ENCODE measurements at regions not wholly inside any gene's neighbourhood (a gene's known extent, or its start where the extent isn't known, plus 50 kb on each side); places are given as distances from the start of the nearest gene placed in this dataset.

GRCh38 chr20:51861726-51862466 lies 59.6 kb upstream of the SALL4 start:
- no peak for DNase-seq

More at GRCh38 chr20:51861726-51862466, 59.6 kb upstream of the SALL4 start:
- H3K9me3 Mint-ChIP-seq: peaks cover 0 to 3% (median 0%) of the 10 kb centered on the region in 7 donors
- H3K4me1 Mint-ChIP-seq: no peaks in the 10 kb centered on the region
- Histone ChIP-seq H3K4me2 (replicated peaks; ENCODE audit: extremely low read depth, low read length, poor library complexity, severe bottlenecking) (no peak overlapping the region), H4K20me1 (ENCODE audit: insufficient read depth, low read length) (no peaks in the 10 kb centered on the region), H2AFZ (ENCODE audit: insufficient read depth, low read depth, low read length, poor library complexity, severe bottlenecking) (no peak overlapping the region), H3K9ac (ENCODE audit: insufficient read depth, low read length, poor library complexity, severe bottlenecking) (no peak overlapping the region), H3K4me1 (ENCODE audit: control insufficient read depth in 1 of 2, insufficient read depth in 2 of 2, low read length in 2 of 2) (no peaks in the 10 kb centered on the region), H3K27me3 (ENCODE audit: control insufficient read depth in 2 of 2, insufficient read depth in 2 of 2, low read length in 2 of 2) (no peaks in the 10 kb centered on the region), H3K27ac (ENCODE audit: low read depth in 1 of 2, low read length in 2 of 2) (no peak overlapping the region), H3K36me3 (replicated peaks in 1 of 2; ENCODE audit: control insufficient read depth in 1 of 2, insufficient read depth in 2 of 2, low read length in 2 of 2) (no peaks in the 10 kb centered on the region), H3K9me3 (replicated peaks in 1 of 2; ENCODE audit: control insufficient read depth in 1 of 2, insufficient read depth in 1 of 2, low read length in 2 of 2) (no peaks in the 10 kb centered on the region), H3K79me2 (ENCODE audit: insufficient read depth, low read length) (no peaks in the 10 kb centered on the region), H3K4me3 (replicated peaks in 1 of 3; ENCODE audit: low read depth in 2 of 3, low read length in 3 of 3) (no peak overlapping the region)
- intact Hi-C loops (cut with micrococcal nuclease): no loop called here
- no peaks in the 10 kb centered on the region for H3K36me3 Mint-ChIP-seq
- no peak for TF ChIP-seq CTCF (IDR thresholded peaks at IDR 0.05)
- H3K4me3 Mint-ChIP-seq: no peak overlapping the region
- peaks cover 2 to 4% (median 4%) of the 10 kb centered on the region in 3 donors for H3K27me3 Mint-ChIP-seq (ENCODE audit: low read depth in 3 of 3)
- no peak overlapping the region for H3K27ac Mint-ChIP-seq
- 100% methylated on average over 5 of the region's 7 CpGs for WGBS (ENCODE audit: insufficient coverage)
